Hepatocyte (in vitro differentiated cells): ENCODE measurements at regions not wholly inside any gene's neighbourhood (a gene's known extent, or its start where the extent isn't known, plus 50 kb on each side); places are given as distances from the start of the nearest gene placed in this dataset.

Source experiments
- CTCF ChIP-seq: fragments of 200-600 bp; sonication (generic); IDR thresholded peaks from 2 replicates; pipeline ENCODE4 v1.5.1; 2016; ENCODE audit warnings: antibody characterized with exemption, mild to moderate bottlenecking; ENCODE audit not compliant: poor library complexity
- EZH2 ChIP-seq: fragments of 200-600 bp; sonication (generic); IDR thresholded peaks from 2 replicates; pipeline ENCODE4 v1.6.1; 2016; ENCODE audit warnings: antibody characterized with exemption, mild to moderate bottlenecking, borderline replicate concordance
- EZH2phosphoT487 ChIP-seq: fragments of 200-600 bp; sonication (generic); IDR thresholded peaks from one replicate; pipeline ENCODE4 v1.6.1; 2018; ENCODE audit warnings: antibody characterized with exemption, mild to moderate bottlenecking, low read depth, moderate library complexity; ENCODE audit not compliant: unreplicated experiment, severe bottlenecking

DNA sequence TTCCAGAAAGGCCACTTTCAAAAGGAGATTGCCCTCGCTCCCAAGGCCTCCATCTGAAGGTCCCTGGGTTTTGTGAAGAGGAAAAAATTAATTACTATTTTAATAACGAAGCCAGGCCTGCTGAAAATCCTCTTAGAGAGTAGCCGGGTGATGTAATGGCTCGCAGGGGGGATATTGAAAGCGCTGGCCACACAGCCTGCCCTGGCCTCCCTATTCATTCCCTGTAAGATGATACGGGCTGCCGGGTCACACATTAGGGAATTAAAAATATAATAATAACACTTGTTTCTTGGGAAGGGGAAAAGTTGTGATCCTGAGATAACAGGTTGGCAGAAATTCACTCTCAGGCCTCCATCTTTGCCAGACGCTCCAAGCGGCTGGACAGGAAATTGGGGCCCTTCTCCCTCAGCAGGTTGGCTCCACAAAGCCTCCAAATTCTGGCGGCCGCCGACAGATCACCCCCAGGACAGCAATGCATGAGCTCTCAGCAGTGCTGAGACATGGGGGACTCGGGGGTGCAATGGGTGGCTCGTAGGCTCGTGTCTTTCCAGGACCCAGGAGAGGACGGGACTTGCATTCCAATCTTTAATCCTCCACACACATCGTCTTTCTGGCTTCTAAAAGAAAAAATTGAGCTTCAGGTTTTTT lies 299.9 kb upstream of the SALL3 start:
- TF ChIP-seq CTCF (no peak), EZH2 (no peak), EZH2phosphoT487 (no peak)
